22Rv1 (cell line): ENCODE measurements at regions not wholly inside any gene's neighbourhood (a gene's known extent, or its start where the extent isn't known, plus 50 kb on each side); places are given as distances from the start of the nearest gene placed in this dataset.

Source experiments
- CTCF ChIP-seq: fragments of 450-650 bp; IDR thresholded peaks from 2 replicates; pipeline ENCODE4 v1.5.1; 2017; ENCODE audit warnings: mild to moderate bottlenecking
- ZFX ChIP-seq: fragments of 450-650 bp; IDR thresholded peaks from 2 replicates; pipeline ENCODE4 v1.6.1; 2017; ENCODE audit warnings: antibody characterized with exemption, borderline replicate concordance

DNA sequence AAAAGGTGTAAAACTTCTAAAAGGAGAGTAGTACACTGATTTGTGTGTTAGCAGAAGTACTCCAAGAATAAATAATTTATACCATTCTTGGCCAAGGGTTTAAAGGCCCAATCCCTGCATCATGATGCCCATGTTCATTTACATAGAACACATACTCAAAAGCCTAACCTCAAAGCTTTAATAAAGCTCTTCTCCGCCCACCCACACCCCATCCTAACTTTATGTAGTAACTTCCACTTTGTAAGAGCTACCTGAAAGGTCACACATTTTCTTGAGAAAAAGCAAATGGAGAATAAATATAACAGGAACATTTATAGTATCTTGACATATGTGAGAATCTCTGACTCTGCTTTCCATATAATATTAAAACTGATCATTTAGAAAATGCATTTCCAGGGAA lies 148.8 kb upstream of the FREM1 start:
- no peak for TF ChIP-seq CTCF
- no peak for TF ChIP-seq ZFX
